Breast epithelium (tissue), 3 donors: ENCODE measurements at regions not wholly inside any gene's neighbourhood (a gene's known extent, or its start where the extent isn't known, plus 50 kb on each side); places are given as distances from the start of the nearest gene placed in this dataset.

Experiments used
- CTCF ChIP-seq, 3 donors: fragments of 450-650 bp; IDR thresholded peaks; one replicate each; pipeline ENCODE4 v1.5.1; 2016 to 2017; ENCODE audit warnings: antibody characterized with exemption in 3 of 3, mild to moderate bottlenecking in 3 of 3, moderate library complexity in 3 of 3
- POLR2A ChIP-seq: fragments of 450-650 bp; IDR thresholded peaks from one replicate; pipeline ENCODE4 v1.6.1; 2016; ENCODE audit warnings: antibody characterized with exemption, mild to moderate bottlenecking, moderate library complexity
- POLR2AphosphoS5 ChIP-seq, 3 donors: sonication (generic); formaldehyde crosslinking; IDR thresholded peaks; one replicate each; pipeline ENCODE4 v1.6.1; 2017; ENCODE audit warnings: antibody characterized with exemption in 3 of 3

GRCh38 chr13:31947506-31947905 is 84.1 kb upstream of the FRY start:
- no peak for TF ChIP-seq CTCF (IDR thresholded peaks at IDR 0.05)
- no peak for TF ChIP-seq POLR2AphosphoS5 (IDR thresholded peaks at IDR 0.05)
- TF ChIP-seq POLR2A = no peak
